Endodermal cell (in vitro differentiated cells): ENCODE measurements at regions not wholly inside any gene's neighbourhood (a gene's known extent, or its start where the extent isn't known, plus 50 kb on each side); places are given as distances from the start of the nearest gene placed in this dataset.

Source experiments
- DNase-seq: peaks from one replicate; pipeline ENCODE4 v3.0.0-alpha.2; 2017
- H3K27ac ChIP-seq: 2 replicates; pipeline ENCODE4 v1.5.1; 2013; ENCODE audit warnings: mild to moderate bottlenecking, low read depth, low read length, moderate library complexity
- H3K27me3 ChIP-seq: 2 replicates; pipeline ENCODE4 v1.6.1; 2013; ENCODE audit warnings: mild to moderate bottlenecking, low read length, moderate library complexity; ENCODE audit not compliant: insufficient read depth, control insufficient read depth, poor library complexity, severe bottlenecking
- H3K36me3 ChIP-seq: 2 replicates; pipeline ENCODE4 v1.7.0; 2013; ENCODE audit warnings: mild to moderate bottlenecking, low read length, moderate library complexity; ENCODE audit not compliant: control insufficient read depth, insufficient read depth
- H3K4me1 ChIP-seq: one replicate; pipeline ENCODE4 v1.7.0; 2013; ENCODE audit warnings: low read length; ENCODE audit not compliant: control insufficient read depth, insufficient read depth
- H3K4me3 ChIP-seq: 2 replicates; pipeline ENCODE4 v1.5.1; 2013; ENCODE audit warnings: mild to moderate bottlenecking, low read length, moderate library complexity
- H3K9ac ChIP-seq: 2 replicates; pipeline ENCODE4 v1.6.1; 2013; ENCODE audit warnings: mild to moderate bottlenecking, low read length, moderate library complexity; ENCODE audit not compliant: poor library complexity, severe bottlenecking; ENCODE audit errors: extremely low read depth
- H3K9me3 ChIP-seq: 2 replicates; pipeline ENCODE4 v1.6.1; 2013; ENCODE audit warnings: mild to moderate bottlenecking, low read length, moderate library complexity; ENCODE audit not compliant: control insufficient read depth
- H3K27ac Mint-ChIP-seq: 2 replicates; pipeline ENCODE4 v1.8.0; 2020; ENCODE audit warnings: mixed read lengths
- H3K27me3 Mint-ChIP-seq: 2 replicates; pipeline ENCODE4 v1.8.0; 2021; ENCODE audit warnings: mild to moderate bottlenecking, mixed read lengths; ENCODE audit not compliant: insufficient read depth
- H3K36me3 Mint-ChIP-seq: 2 replicates; pipeline ENCODE4 v1.8.0; 2020; ENCODE audit warnings: low read depth, mixed read lengths
- H3K4me1 Mint-ChIP-seq: 2 replicates; pipeline ENCODE4 v1.8.0; 2020; ENCODE audit warnings: mixed read lengths
- H3K4me3 Mint-ChIP-seq: 2 replicates; pipeline ENCODE4 v1.8.0; 2020; ENCODE audit warnings: mild to moderate bottlenecking, moderate library complexity, mixed read lengths
- H3K9me3 Mint-ChIP-seq: 2 replicates; pipeline ENCODE4 v1.8.0; 2020; ENCODE audit warnings: mild to moderate bottlenecking, mixed read lengths
- WGBS, 2 experiments: methylation state at CpG; one replicate each; pipeline versions ENCODE4 v1.1.5 to v1.1.7; 2013; ENCODE audit warnings: missing lambda C conversion rate in 2 of 2, mixed read lengths in 1 of 2; ENCODE audit not compliant: insufficient coverage in 1 of 2, insufficient read length in 1 of 2; 5-methylcytosine and 5-hydroxymethylcytosine counted together
- TF ChIP-seq, protein P1 (sequence below): fragments of 200-600 bp; sonication (generic); conservative IDR thresholded peaks from 2 replicates; pipeline ENCODE4 v1.5.0; 2021; ENCODE audit warnings: antibody characterized with exemption, mild to moderate bottlenecking

DNA sequence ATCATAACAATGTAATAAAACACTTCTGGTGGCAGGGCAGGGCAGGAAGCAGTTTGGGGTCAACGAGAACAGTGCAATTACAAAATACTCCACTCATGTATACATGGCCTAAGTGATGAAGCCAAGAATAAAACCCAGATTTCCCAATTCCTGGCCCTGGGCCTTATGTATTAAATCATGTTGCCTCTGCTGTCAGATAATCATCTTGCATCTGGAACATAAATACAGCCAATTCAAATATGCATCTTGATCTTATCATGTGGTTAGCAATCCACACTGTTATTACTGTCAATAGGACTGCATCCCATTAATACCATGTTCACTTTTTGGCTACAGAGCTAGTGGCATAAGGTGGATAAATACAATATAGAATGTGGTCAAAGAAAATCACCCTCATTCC is 186.5 kb upstream of the SLC25A13 start:
- WGBS, 2 experiments = 97% methylated on average over 1 of the region's 1 CpG; no CpG with 5 or more reads in 1 of the 2 experiments
- no peaks in the 10 kb centered on the region for H3K9me3 ChIP-seq
- DNase-seq = no peak

DNA sequence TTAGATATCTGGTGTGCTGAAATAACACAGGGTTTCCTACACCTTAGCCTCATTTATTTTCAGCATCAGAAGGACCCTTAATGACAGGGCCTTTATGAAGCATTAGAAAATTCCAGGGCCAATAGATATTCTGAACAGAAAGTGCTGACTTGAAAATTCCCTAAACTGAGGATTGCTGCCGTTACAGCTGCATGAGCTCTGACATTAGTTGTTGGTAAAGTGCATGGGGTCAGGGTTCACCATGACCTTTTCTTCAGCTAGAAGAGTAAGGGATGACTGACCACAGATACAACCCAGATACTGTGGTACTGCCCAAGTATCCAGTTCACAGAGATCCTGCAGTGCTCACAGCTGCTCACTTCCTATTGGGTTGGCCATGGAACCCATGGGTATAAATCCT is 181.7 kb upstream of the SLC25A13 start:
- Mint-ChIP-seq H3K4me1 (no peaks in the 10 kb centered on the region), H3K9me3 (no peaks in the 10 kb centered on the region), H3K4me3 (no peak overlapping the region), H3K27ac (no peak overlapping the region), H3K36me3 (no peaks in the 10 kb centered on the region), H3K27me3 (no peaks in the 10 kb centered on the region)
- WGBS, 2 experiments = 87 to 88% methylated on average over 1 of the region's 1 CpG
- Histone ChIP-seq H3K27me3 (no peaks in the 10 kb centered on the region), H3K36me3 (no peaks in the 10 kb centered on the region), H3K4me3 (no peak overlapping the region), H3K4me1 (no peaks in the 10 kb centered on the region), H3K27ac (no peak overlapping the region), H3K9ac (no peak overlapping the region), H3K9me3 (no peaks in the 10 kb centered on the region)
- DNase-seq = no peak
- TF ChIP-seq, protein P1, sequence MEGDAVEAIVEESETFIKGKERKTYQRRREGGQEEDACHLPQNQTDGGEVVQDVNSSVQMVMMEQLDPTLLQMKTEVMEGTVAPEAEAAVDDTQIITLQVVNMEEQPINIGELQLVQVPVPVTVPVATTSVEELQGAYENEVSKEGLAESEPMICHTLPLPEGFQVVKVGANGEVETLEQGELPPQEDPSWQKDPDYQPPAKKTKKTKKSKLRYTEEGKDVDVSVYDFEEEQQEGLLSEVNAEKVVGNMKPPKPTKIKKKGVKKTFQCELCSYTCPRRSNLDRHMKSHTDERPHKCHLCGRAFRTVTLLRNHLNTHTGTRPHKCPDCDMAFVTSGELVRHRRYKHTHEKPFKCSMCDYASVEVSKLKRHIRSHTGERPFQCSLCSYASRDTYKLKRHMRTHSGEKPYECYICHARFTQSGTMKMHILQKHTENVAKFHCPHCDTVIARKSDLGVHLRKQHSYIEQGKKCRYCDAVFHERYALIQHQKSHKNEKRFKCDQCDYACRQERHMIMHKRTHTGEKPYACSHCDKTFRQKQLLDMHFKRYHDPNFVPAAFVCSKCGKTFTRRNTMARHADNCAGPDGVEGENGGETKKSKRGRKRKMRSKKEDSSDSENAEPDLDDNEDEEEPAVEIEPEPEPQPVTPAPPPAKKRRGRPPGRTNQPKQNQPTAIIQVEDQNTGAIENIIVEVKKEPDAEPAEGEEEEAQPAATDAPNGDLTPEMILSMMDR = no peak

More for the DNA sequence above, 186.5 kb upstream of the SLC25A13 start:
- Histone ChIP-seq H3K27me3 (no peaks in the 10 kb centered on the region), H3K4me3 (no peak overlapping the region), H3K36me3 (no peaks in the 10 kb centered on the region), H3K4me1 (no peaks in the 10 kb centered on the region), H3K9ac (no peak overlapping the region), H3K27ac (no peak overlapping the region)
- H3K9me3 Mint-ChIP-seq = no peaks in the 10 kb centered on the region
- no peaks in the 10 kb centered on the region for H3K4me1 Mint-ChIP-seq
- no peaks in the 10 kb centered on the region for H3K36me3 Mint-ChIP-seq
- H3K4me3 Mint-ChIP-seq = no peak overlapping the region
- no peaks in the 10 kb centered on the region for H3K27me3 Mint-ChIP-seq
- H3K27ac Mint-ChIP-seq = no peak overlapping the region
- TF ChIP-seq, protein P1 = no peak

DNA sequence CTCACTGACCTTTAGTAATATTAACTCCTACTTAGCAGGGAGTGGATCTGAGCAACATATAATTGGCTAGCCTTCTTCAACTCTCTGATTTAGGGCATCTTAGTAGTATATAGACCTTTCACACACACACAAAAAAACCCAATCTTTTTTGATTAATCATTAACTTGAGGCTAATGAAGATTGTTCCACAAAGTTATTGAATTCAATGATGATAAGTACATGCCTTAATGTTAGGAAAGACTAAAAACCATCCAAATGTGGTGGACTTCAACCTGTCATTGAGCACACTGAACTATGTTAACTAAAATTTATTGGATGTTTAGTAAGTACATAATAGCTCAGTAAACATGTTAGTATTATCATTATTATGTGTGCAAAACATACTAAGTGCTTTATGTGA is 179.4 kb upstream of the SLC25A13 start:
- H3K27me3 Mint-ChIP-seq = no peaks in the 10 kb centered on the region
- Histone ChIP-seq H3K4me1 (no peaks in the 10 kb centered on the region), H3K27me3 (no peaks in the 10 kb centered on the region), H3K27ac (no peak overlapping the region), H3K9ac (no peak overlapping the region), H3K36me3 (no peaks in the 10 kb centered on the region), H3K9me3 (no peaks in the 10 kb centered on the region), H3K4me3 (no peak overlapping the region)
- DNase-seq = no peak
- H3K27ac Mint-ChIP-seq = no peak overlapping the region
- TF ChIP-seq, protein P1 = no peak
- no peak overlapping the region for H3K4me3 Mint-ChIP-seq
- no peaks in the 10 kb centered on the region for H3K4me1 Mint-ChIP-seq
- H3K36me3 Mint-ChIP-seq = no peaks in the 10 kb centered on the region
- no peaks in the 10 kb centered on the region for H3K9me3 Mint-ChIP-seq
